GM13977 (cell line): ENCODE measurements at regions not wholly inside any gene's neighbourhood (a gene's known extent, or its start where the extent isn't known, plus 50 kb on each side); places are given as distances from the start of the nearest gene placed in this dataset.
A peak's percentile ranks its signal among the peaks of the same experiment; 100 is the strongest.

Experiments used
- DNase-seq: peaks from one replicate; pipeline ENCODE4 v3.0.0; 2012; ENCODE audit warnings: low spot score
- in situ Hi-C: fragments of 300-500 bp; cut with MboI; formaldehyde crosslinking; loops from one replicate; pipeline ENCODE4 v1.12.0; 2022; ENCODE audit warnings: low sequenced_read_pairs, low pct_unique_long_range_greater_than_20kb, mixed read lengths, inconsistent platforms; ENCODE audit not compliant: unreplicated experiment
- TF ChIP-seq, protein P1 (sequence below): IDR thresholded peaks from 2 replicates; pipeline ENCODE4 v1.5.1; 2012; ENCODE audit warnings: mild to moderate bottlenecking, control low read depth; ENCODE audit not compliant: insufficient read depth; ENCODE audit errors: extremely low read depth, missing control alignments

GRCh38 chr22:48099671-48100070 lies 1337.2 kb downstream of the TBC1D22A start:
- DNase-seq, result no peak
- TF ChIP-seq, protein P1, sequence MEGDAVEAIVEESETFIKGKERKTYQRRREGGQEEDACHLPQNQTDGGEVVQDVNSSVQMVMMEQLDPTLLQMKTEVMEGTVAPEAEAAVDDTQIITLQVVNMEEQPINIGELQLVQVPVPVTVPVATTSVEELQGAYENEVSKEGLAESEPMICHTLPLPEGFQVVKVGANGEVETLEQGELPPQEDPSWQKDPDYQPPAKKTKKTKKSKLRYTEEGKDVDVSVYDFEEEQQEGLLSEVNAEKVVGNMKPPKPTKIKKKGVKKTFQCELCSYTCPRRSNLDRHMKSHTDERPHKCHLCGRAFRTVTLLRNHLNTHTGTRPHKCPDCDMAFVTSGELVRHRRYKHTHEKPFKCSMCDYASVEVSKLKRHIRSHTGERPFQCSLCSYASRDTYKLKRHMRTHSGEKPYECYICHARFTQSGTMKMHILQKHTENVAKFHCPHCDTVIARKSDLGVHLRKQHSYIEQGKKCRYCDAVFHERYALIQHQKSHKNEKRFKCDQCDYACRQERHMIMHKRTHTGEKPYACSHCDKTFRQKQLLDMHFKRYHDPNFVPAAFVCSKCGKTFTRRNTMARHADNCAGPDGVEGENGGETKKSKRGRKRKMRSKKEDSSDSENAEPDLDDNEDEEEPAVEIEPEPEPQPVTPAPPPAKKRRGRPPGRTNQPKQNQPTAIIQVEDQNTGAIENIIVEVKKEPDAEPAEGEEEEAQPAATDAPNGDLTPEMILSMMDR, result no peak
- in situ Hi-C loops, result loop anchor here (25.0 kb wide), 1 partner anchor 388 kb away; a partner anchor contains a TSS

DNA sequence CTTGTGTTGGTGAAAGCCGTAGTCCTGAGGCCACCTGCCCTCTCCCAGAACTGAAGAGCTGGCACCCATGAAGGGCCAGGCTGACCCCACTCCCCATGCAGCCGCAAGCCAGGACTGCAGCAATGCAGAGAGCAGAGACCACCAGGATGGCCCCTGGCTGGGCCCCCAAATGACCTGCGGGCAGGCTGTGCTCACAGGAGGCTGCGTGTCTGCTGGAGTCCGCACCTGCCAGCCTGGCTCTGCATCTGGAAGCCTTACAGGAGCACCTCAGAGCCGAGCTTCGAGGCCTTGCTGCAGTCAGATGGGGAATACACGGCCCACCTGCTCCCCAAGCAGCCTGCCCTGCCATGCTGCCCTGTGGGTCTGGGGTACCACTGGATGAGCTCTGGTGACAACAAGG lies 1336.8 kb downstream of the TBC1D22A start:
- in situ Hi-C loops, result loop anchor here (25.0 kb wide), 1 partner anchor 388 kb away; a partner anchor contains a TSS
- TF ChIP-seq, protein P1, result no peak

DNA sequence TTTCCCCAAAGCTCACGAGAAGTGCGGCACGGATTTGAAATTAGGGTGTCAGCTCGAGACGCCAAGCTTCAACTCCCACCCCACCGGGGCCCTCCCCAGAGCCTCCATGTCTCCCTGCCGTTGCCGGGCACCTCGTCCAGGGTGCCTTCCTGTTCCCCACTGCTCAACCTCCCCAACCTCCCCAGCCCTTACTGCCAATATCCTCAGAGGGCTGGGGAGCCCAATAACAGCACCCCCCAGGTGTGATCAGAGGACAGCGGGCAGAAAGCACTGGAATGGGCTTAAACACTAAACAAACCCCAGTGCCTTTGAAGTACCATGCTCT lies 1336.4 kb downstream of the TBC1D22A start:
- no peak for DNase-seq
- TF ChIP-seq, protein P1, result no peak
- in situ Hi-C loops, result loop anchor here (25.0 kb wide), 1 partner anchor 388 kb away; a partner anchor contains a TSS

More for the DNA sequence above, 1336.8 kb downstream of the TBC1D22A start:
- no peak for DNase-seq

- DNase-seq, result peak; percentile 85
- in situ Hi-C loops, result loop anchor here (25.0 kb wide), 1 partner anchor 389 kb away; a partner anchor contains a TSS
- TF ChIP-seq, protein P1, result no peak
Observed at GRCh38 chr22:48098243-48098920, 1335.9 kb downstream of the TBC1D22A start.

- DNase-seq, result no peak
- in situ Hi-C loops, result loop anchor here (25.0 kb wide), 1 partner anchor 390 kb away; a partner anchor contains a TSS
- TF ChIP-seq, protein P1, result no peak
Observed at GRCh38 chr22:48097723-48098122, 1335.3 kb downstream of the TBC1D22A start.

DNA sequence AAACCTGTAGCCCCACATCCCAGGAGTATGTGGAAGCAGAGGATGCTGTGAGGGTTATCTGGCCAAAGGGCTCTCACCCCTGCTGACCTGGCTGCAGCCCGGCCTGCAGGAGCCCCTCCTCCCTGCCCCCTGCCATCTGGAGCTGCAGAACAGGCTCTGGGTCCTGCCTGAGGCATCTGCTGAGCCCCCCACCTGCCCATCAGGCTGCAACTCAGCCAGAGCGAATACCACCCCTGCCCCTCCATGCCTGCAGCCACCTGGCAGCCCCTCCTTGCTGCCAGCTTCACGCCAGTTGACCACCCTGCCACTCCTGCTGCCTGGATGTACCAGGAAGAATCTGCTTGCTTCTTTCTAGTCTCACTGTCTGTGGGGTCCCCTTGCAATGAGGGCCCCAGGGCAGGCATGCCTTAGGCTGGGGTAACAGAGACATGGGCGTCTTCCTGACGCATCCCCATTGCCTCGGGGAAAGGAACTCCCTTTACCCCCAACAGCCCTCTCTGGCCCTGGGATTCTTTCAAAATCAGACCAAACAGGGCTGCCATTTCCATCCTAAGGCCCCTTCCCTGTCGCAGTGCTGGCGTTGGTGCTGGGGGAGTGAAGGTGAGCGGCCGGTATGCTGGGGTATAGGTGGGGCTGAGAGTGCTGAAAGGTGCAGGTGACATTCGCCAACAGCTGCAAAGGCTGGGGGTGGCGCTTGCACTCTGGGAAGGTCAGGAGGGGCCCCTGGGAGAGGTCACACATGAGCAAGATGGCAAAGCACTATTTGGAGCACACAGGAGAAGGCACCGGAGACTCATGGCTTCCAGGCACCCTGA lies 1334.6 kb downstream of the TBC1D22A start:
- no peak for DNase-seq
- TF ChIP-seq, protein P1, result no peak
- in situ Hi-C loops, result loop anchor here (25.0 kb wide), 1 partner anchor 390 kb away; a partner anchor contains a TSS
